ENCODE measurements at regions not wholly inside any gene's neighbourhood (a gene's known extent, or its start where the extent isn't known, plus 50 kb on each side); places are given as distances from the start of the nearest gene placed in this dataset.

DNA sequence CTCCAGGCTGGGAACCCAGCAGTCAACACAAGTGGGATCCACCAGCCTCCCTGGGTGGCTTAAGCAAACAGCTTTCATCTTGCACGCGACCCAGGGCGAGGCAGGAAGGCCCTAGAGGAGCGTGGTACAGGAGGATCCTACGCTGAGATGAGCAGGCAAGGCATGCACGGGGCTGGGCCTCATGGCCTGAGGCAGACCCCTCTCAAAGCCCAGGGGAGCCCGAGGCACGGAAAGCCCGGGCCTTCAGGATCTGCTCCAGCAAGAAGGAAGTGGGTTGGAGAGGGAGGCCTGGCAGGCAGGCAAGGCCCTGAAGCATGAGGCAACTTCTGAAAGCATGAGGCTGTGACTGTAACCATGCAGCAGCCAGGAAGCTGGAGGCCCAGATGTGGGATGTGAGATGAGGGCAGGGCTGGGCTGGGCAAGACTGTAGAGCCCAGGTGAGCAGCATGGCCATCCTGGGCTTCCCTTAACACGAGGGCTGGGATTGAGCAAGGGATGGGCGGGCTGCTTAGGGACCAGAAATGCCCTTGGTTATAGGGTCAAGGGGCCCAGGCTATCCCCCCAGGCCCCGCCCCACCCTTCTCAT, 338.7 kb downstream of the C16orf95 start (continued):
- TF ChIP-seq, protein P1, sequence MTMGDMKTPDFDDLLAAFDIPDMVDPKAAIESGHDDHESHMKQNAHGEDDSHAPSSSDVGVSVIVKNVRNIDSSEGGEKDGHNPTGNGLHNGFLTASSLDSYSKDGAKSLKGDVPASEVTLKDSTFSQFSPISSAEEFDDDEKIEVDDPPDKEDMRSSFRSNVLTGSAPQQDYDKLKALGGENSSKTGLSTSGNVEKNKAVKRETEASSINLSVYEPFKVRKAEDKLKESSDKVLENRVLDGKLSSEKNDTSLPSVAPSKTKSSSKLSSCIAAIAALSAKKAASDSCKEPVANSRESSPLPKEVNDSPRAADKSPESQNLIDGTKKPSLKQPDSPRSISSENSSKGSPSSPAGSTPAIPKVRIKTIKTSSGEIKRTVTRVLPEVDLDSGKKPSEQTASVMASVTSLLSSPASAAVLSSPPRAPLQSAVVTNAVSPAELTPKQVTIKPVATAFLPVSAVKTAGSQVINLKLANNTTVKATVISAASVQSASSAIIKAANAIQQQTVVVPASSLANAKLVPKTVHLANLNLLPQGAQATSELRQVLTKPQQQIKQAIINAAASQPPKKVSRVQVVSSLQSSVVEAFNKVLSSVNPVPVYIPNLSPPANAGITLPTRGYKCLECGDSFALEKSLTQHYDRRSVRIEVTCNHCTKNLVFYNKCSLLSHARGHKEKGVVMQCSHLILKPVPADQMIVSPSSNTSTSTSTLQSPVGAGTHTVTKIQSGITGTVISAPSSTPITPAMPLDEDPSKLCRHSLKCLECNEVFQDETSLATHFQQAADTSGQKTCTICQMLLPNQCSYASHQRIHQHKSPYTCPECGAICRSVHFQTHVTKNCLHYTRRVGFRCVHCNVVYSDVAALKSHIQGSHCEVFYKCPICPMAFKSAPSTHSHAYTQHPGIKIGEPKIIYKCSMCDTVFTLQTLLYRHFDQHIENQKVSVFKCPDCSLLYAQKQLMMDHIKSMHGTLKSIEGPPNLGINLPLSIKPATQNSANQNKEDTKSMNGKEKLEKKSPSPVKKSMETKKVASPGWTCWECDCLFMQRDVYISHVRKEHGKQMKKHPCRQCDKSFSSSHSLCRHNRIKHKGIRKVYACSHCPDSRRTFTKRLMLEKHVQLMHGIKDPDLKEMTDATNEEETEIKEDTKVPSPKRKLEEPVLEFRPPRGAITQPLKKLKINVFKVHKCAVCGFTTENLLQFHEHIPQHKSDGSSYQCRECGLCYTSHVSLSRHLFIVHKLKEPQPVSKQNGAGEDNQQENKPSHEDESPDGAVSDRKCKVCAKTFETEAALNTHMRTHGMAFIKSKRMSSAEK (CRISPR knock-in tag; IDR thresholded peaks at IDR 0.05; ENCODE audit: borderline replicate concordance): no peak
- TF ChIP-seq ZNF263 (CRISPR knock-in tag; IDR thresholded peaks at IDR 0.05; ENCODE audit: low read depth) (no peak), SP1 (CRISPR knock-in tag; conservative IDR thresholded peaks at IDR 0.05) (no peak), OVOL2 (CRISPR knock-in tag; IDR thresholded peaks at IDR 0.05; ENCODE audit: borderline replicate concordance) (no peak), PRRX2 (CRISPR knock-in tag; IDR thresholded peaks at IDR 0.05) (no peak), ZNF423 (CRISPR knock-in tag; IDR thresholded peaks at IDR 0.05) (no peak), CBFB (CRISPR knock-in tag; IDR thresholded peaks at IDR 0.05; ENCODE audit: low read depth) (no peak), NR1H2 (CRISPR knock-in tag; IDR thresholded peaks at IDR 0.05) (no peak), TP53 (CRISPR knock-in tag; IDR thresholded peaks at IDR 0.05) (no peak), NFYB (CRISPR knock-in tag; conservative IDR thresholded peaks at IDR 0.05; ENCODE audit: low read depth) (no peak)
- TF ChIP-seq, protein P2, sequence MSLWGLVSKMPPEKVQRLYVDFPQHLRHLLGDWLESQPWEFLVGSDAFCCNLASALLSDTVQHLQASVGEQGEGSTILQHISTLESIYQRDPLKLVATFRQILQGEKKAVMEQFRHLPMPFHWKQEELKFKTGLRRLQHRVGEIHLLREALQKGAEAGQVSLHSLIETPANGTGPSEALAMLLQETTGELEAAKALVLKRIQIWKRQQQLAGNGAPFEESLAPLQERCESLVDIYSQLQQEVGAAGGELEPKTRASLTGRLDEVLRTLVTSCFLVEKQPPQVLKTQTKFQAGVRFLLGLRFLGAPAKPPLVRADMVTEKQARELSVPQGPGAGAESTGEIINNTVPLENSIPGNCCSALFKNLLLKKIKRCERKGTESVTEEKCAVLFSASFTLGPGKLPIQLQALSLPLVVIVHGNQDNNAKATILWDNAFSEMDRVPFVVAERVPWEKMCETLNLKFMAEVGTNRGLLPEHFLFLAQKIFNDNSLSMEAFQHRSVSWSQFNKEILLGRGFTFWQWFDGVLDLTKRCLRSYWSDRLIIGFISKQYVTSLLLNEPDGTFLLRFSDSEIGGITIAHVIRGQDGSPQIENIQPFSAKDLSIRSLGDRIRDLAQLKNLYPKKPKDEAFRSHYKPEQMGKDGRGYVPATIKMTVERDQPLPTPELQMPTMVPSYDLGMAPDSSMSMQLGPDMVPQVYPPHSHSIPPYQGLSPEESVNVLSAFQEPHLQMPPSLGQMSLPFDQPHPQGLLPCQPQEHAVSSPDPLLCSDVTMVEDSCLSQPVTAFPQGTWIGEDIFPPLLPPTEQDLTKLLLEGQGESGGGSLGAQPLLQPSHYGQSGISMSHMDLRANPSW (CRISPR knock-in tag; conservative IDR thresholded peaks at IDR 0.05; ENCODE audit: low read depth): no peak
- TF ChIP-seq, protein P3, sequence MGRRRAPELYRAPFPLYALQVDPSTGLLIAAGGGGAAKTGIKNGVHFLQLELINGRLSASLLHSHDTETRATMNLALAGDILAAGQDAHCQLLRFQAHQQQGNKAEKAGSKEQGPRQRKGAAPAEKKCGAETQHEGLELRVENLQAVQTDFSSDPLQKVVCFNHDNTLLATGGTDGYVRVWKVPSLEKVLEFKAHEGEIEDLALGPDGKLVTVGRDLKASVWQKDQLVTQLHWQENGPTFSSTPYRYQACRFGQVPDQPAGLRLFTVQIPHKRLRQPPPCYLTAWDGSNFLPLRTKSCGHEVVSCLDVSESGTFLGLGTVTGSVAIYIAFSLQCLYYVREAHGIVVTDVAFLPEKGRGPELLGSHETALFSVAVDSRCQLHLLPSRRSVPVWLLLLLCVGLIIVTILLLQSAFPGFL (CRISPR knock-in tag; IDR thresholded peaks at IDR 0.05; ENCODE audit: borderline replicate concordance): no peak
- TF ChIP-seq, protein P4, sequence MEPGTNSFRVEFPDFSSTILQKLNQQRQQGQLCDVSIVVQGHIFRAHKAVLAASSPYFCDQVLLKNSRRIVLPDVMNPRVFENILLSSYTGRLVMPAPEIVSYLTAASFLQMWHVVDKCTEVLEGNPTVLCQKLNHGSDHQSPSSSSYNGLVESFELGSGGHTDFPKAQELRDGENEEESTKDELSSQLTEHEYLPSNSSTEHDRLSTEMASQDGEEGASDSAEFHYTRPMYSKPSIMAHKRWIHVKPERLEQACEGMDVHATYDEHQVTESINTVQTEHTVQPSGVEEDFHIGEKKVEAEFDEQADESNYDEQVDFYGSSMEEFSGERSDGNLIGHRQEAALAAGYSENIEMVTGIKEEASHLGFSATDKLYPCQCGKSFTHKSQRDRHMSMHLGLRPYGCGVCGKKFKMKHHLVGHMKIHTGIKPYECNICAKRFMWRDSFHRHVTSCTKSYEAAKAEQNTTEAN (CRISPR knock-in tag; IDR thresholded peaks at IDR 0.05): no peak
- TF ChIP-seq, protein P5, sequence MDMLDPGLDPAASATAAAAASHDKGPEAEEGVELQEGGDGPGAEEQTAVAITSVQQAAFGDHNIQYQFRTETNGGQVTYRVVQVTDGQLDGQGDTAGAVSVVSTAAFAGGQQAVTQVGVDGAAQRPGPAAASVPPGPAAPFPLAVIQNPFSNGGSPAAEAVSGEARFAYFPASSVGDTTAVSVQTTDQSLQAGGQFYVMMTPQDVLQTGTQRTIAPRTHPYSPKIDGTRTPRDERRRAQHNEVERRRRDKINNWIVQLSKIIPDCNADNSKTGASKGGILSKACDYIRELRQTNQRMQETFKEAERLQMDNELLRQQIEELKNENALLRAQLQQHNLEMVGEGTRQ (CRISPR knock-in tag; IDR thresholded peaks at IDR 0.05): no peak

DNA sequence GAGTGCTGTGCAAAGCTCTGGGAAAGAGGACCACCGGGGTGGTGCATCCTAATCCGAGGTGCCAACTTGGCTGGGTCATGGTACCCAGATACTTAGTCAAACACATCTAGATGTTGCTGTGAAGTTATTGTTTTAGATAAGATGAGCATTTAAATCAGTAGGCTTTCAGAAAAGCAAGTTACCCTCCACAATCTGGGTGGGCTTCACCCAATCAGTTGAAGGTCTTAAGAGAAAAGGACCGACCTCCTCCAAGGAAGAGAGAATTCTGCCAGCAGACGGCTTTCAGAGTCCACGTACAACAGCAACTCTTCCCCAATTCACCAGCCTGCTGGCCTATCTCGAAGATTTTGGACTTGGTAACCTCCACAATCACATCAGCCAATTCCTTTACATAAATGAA, 338.1 kb downstream of the C16orf95 start:
- no peak for DNase-seq (ENCODE audit: low spot score)
- Mint-ChIP-seq H3K9me3 (peaks cover 15% of the 10 kb centered on the region), H3K4me3 (no peak overlapping the region), H3K4me1 (no peaks in the 10 kb centered on the region), H3K27me3 (ENCODE audit: low read depth) (peaks cover 9% of the 10 kb centered on the region), H3K36me3 (no peaks in the 10 kb centered on the region), H3K27ac (no peak overlapping the region)
- ChIA-PET POLR2A (no interaction called here), CTCF (no interaction called here)
- no peak for ATAC-seq
- TF ChIP-seq ZNF121 (CRISPR knock-in tag; IDR thresholded peaks at IDR 0.05) (no peak), EMX1 (CRISPR knock-in tag; IDR thresholded peaks at IDR 0.05) (no peak), SMAD4 (CRISPR knock-in tag; IDR thresholded peaks at IDR 0.05) (no peak), ATF1 (CRISPR knock-in tag; IDR thresholded peaks at IDR 0.05) (no peak), TEAD1 (CRISPR knock-in tag; IDR thresholded peaks at IDR 0.05) (no peak), MXD4 (CRISPR knock-in tag; IDR thresholded peaks at IDR 0.05; ENCODE audit: borderline replicate concordance) (no peak), PRRX2 (CRISPR knock-in tag; IDR thresholded peaks at IDR 0.05) (no peak)
- TF ChIP-seq, protein P6, sequence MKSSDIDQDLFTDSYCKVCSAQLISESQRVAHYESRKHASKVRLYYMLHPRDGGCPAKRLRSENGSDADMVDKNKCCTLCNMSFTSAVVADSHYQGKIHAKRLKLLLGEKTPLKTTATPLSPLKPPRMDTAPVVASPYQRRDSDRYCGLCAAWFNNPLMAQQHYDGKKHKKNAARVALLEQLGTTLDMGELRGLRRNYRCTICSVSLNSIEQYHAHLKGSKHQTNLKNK (CRISPR knock-in tag; IDR thresholded peaks at IDR 0.05): no peak
- TF ChIP-seq, protein P7, sequence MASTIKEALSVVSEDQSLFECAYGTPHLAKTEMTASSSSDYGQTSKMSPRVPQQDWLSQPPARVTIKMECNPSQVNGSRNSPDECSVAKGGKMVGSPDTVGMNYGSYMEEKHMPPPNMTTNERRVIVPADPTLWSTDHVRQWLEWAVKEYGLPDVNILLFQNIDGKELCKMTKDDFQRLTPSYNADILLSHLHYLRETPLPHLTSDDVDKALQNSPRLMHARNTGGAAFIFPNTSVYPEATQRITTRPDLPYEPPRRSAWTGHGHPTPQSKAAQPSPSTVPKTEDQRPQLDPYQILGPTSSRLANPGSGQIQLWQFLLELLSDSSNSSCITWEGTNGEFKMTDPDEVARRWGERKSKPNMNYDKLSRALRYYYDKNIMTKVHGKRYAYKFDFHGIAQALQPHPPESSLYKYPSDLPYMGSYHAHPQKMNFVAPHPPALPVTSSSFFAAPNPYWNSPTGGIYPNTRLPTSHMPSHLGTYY (CRISPR knock-in tag; IDR thresholded peaks at IDR 0.05): no peak
- TF ChIP-seq, protein P8, sequence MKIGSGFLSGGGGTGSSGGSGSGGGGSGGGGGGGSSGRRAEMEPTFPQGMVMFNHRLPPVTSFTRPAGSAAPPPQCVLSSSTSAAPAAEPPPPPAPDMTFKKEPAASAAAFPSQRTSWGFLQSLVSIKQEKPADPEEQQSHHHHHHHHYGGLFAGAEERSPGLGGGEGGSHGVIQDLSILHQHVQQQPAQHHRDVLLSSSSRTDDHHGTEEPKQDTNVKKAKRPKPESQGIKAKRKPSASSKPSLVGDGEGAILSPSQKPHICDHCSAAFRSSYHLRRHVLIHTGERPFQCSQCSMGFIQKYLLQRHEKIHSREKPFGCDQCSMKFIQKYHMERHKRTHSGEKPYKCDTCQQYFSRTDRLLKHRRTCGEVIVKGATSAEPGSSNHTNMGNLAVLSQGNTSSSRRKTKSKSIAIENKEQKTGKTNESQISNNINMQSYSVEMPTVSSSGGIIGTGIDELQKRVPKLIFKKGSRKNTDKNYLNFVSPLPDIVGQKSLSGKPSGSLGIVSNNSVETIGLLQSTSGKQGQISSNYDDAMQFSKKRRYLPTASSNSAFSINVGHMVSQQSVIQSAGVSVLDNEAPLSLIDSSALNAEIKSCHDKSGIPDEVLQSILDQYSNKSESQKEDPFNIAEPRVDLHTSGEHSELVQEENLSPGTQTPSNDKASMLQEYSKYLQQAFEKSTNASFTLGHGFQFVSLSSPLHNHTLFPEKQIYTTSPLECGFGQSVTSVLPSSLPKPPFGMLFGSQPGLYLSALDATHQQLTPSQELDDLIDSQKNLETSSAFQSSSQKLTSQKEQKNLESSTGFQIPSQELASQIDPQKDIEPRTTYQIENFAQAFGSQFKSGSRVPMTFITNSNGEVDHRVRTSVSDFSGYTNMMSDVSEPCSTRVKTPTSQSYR (CRISPR knock-in tag; IDR thresholded peaks at IDR 0.05): no peak
